ENCODE measurements at regions not wholly inside any gene's neighbourhood (a gene's known extent, or its start where the extent isn't known, plus 50 kb on each side); places are given as distances from the start of the nearest gene placed in this dataset.

DNA sequence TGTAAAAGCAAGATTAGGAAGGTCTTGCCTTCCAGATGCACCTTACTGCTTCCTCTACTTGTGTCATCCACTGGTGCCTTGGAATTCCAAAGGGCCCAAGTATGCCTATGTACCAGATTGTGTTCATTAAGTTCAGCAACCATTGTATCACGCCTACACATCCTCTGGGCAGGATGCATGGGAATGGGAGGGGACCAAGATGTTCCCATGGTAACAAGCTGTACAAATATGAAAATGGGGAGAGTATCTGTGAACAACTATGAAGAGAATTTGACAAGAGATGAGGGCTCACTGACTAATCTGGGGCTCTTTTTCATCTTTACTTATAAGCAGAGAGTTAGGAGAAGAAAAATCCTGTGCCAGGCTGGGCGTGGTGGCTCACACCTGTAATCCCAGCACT is 137.8 kb upstream of the MAP1B start:
- Histone ChIP-seq H3K9me3 (no peaks in the 10 kb centered on the region), H3K27me3 (no peaks in the 10 kb centered on the region), H3K4me1 (peaks cover 0 to 29% (median 21%) of the 10 kb centered on the region in 4 donors), H3K36me3 (no peaks in the 10 kb centered on the region), H3K4me3 (no peak overlapping the region), H3K27ac (no peak overlapping the region)
- intact Hi-C loops (cut with DNase I; ENCODE audit: low total_unique reads) = no loop called here
- no peak for DNase-seq
- TF ChIP-seq, protein P1, sequence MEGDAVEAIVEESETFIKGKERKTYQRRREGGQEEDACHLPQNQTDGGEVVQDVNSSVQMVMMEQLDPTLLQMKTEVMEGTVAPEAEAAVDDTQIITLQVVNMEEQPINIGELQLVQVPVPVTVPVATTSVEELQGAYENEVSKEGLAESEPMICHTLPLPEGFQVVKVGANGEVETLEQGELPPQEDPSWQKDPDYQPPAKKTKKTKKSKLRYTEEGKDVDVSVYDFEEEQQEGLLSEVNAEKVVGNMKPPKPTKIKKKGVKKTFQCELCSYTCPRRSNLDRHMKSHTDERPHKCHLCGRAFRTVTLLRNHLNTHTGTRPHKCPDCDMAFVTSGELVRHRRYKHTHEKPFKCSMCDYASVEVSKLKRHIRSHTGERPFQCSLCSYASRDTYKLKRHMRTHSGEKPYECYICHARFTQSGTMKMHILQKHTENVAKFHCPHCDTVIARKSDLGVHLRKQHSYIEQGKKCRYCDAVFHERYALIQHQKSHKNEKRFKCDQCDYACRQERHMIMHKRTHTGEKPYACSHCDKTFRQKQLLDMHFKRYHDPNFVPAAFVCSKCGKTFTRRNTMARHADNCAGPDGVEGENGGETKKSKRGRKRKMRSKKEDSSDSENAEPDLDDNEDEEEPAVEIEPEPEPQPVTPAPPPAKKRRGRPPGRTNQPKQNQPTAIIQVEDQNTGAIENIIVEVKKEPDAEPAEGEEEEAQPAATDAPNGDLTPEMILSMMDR (IDR thresholded peaks at IDR 0.05) = no peak

DNA sequence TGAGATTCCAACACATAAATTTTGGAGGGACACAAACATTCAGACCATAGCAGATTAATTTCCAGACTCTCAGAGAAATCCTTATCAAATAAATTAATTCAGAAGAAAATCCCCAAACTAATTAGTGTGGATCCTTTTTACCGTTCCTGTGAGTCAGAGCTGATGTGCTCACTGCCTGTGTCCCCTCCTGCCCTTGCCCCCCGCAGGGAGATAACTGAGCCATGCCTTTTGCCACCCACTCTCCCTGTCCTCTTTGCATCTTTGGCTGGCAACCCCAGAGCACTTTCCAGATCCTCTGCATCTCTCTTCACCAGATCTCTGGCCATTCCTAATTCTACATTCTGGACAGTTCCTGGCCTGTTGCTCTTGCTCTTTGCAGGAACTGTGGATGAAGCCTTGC is 135.4 kb upstream of the MAP1B start:
- no peak for DNase-seq
- Histone ChIP-seq H3K4me3 (no peak overlapping the region), H3K36me3 (no peaks in the 10 kb centered on the region), H3K4me1 (peaks cover 0 to 42% (median 27%) of the 10 kb centered on the region in 4 donors), H3K27ac (peak overlapping the region; percentile 75 to 81), H3K27me3 (no peaks in the 10 kb centered on the region), H3K9me3 (no peaks in the 10 kb centered on the region)
- TF ChIP-seq, protein P1 (IDR thresholded peaks at IDR 0.05) = no peak
- intact Hi-C loops (cut with DNase I; ENCODE audit: low total_unique reads) = no loop called here

DNA sequence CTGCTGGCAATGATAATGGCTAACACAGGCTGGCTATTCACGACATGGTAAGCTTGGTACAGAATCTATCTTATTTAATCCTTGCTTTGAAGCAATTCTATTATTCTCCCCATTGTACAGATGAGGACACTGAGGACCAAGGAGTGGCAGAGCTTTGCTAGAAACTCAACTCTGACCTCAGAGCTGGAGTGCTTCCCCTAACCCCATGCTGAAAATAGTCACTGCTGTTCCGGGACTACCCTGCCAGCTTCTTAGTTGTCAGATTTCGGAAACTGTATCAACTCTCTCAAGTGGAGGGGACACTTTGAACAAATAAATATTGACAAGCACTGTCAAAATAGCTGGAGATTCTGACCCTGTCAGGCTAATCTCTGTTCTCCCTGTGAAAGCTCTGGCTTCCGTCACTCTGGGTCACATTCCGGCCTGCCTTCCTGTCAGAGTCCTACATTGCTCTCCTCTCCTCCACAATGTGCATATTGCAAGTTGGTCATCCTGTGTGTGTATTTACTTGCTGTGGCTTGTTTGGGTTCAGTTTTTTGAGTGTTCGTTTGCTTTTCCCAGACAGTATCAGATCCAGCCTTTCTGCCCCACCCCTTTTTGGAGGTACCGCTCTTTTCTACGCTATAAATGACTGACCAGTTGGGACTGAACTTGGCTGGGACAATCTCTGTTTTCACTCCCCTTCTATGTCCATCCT is 134.3 kb upstream of the MAP1B start:
- Histone ChIP-seq H3K27me3 (no peaks in the 10 kb centered on the region), H3K27ac (peak overlapping the region; percentile 75 to 81), H3K9me3 (no peaks in the 10 kb centered on the region), H3K4me1 (peaks cover 0 to 42% (median 27%) of the 10 kb centered on the region in 4 donors), H3K36me3 (no peaks in the 10 kb centered on the region), H3K4me3 (no peak overlapping the region)
- intact Hi-C loops (cut with DNase I; ENCODE audit: low total_unique reads) = no loop called here
- TF ChIP-seq, protein P1 (IDR thresholded peaks at IDR 0.05) = no peak
- no peak for DNase-seq

DNA sequence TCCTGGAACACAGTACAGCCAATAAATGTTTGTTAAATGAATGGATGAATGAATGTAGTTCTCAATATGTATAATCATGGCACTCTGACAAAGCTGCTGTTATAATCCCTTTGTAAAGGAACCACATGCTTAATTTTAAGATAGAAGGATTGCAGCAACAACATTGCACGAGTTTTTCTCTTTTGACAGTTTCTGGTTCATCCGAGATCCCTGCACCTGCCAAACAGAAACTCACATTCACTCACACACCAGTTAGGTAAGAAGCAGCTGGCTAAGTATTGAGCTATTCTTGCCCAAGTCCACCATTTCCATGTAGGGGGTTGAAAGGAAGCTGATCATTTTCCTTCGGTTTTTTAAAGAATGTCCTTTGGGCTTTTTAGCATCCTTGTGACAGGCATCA is 133.7 kb upstream of the MAP1B start:
- no peak overlapping the region for H3K4me3 ChIP-seq
- intact Hi-C loops (cut with DNase I; ENCODE audit: low total_unique reads) = no loop called here
- no peaks in the 10 kb centered on the region for H3K9me3 ChIP-seq
- no peaks in the 10 kb centered on the region for H3K27me3 ChIP-seq
- TF ChIP-seq, protein P1 (IDR thresholded peaks at IDR 0.05) = no peak
- H3K4me1 ChIP-seq = peaks cover 0 to 42% (median 27%) of the 10 kb centered on the region in 4 donors
- H3K36me3 ChIP-seq = no peaks in the 10 kb centered on the region
- no peak for DNase-seq
- peak overlapping the region; percentile 75 to 81 for H3K27ac ChIP-seq

DNA sequence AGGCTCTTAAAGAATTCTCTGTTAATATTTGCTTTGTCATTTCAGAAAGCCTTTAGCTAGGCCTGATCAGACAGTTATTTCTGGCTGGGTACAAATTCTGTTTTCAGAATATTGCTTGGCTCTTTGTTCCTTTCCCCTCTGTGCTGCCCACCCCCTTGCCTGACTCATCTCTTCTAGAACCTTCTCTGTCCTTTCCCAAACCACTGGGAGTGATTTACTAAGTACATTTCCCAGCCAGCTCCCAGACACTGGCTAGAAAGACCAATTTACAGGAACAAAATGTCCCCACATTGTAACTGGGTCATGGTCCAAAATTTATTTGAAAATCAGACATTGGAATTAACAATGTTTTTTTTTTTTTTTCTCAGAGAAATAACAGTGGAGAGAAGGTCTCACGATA is 133.1 kb upstream of the MAP1B start:
- Histone ChIP-seq H3K27ac (peak overlapping the region; percentile 75 to 81), H3K27me3 (no peaks in the 10 kb centered on the region), H3K36me3 (no peaks in the 10 kb centered on the region), H3K4me1 (peaks cover 0 to 42% (median 27%) of the 10 kb centered on the region in 4 donors), H3K4me3 (no peak overlapping the region), H3K9me3 (no peaks in the 10 kb centered on the region)
- TF ChIP-seq, protein P1 (IDR thresholded peaks at IDR 0.05) = no peak
- DNase-seq = peak; percentile 71 to 75
- intact Hi-C loops (cut with DNase I; ENCODE audit: low total_unique reads) = no loop called here
